GM18907 (cell line): ENCODE measurements at regions not wholly inside any gene's neighbourhood (a gene's known extent, or its start where the extent isn't known, plus 50 kb on each side); places are given as distances from the start of the nearest gene placed in this dataset.
A peak's percentile ranks its signal among the peaks of the same experiment; 100 is the strongest.
"Not testable (repeated sequence)": the region's sequence is repeated elsewhere in the genome, so short reads cannot be mapped to it uniquely, and the experiment has no call there.

Experiments
- ATAC-seq: cut with Tn5 transposase; IDR thresholded peaks from one replicate; pipeline ENCODE4 v1.9.1; 2021; ENCODE audit warnings: mild to moderate bottlenecking, moderate library complexity; ENCODE audit not compliant: unreplicated experiment

- no peak for ATAC-seq
Measured at GRCh38 chr7:94100723-94101345, 96.7 kb upstream of the BET1 start.

GRCh38 chr7:94104301-94104700 is 100.1 kb upstream of the BET1 start:
- ATAC-seq: no peak

- no peak for ATAC-seq
Measured at GRCh38 chr7:94109556-94109955, 105.4 kb upstream of the BET1 start.

DNA sequence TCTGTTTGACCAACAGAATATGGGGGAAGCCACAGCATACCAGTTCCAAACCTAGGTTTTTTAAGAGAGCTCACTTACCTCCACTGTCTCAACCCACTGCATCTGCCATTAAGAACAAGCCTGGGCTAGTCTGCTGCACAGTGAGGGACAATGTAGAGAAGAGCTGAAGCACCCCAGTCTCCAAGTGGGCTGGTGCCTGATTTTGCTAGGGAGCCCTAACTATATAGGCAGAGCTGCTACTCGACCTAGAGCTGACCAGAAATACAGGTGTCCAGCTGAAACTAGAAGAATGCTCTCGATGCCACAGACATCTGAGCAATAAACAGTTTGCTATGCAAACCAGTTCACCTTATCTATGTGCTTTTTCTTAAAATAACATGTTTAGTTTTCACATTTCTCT is 106.9 kb upstream of the BET1 start:
- ATAC-seq: no peak

DNA sequence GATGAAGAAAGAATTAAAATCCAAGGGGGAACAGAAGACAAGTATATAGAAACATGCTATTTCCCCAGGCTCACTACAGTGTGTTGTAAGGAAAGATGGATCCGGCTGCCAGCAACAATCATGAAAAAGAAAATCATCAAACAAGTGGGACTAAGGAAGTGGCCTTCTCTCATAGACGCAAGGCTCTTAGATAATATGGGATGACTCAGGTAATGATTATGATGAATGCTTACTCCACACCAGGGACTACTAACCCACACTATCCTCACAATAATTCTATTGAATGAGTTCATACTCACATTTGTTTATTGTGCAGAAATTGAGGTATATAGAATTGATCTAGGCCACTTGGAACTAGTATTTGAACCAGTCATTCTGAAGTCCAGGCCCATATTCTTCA is 111.2 kb upstream of the BET1 start:
- ATAC-seq: no peak

DNA sequence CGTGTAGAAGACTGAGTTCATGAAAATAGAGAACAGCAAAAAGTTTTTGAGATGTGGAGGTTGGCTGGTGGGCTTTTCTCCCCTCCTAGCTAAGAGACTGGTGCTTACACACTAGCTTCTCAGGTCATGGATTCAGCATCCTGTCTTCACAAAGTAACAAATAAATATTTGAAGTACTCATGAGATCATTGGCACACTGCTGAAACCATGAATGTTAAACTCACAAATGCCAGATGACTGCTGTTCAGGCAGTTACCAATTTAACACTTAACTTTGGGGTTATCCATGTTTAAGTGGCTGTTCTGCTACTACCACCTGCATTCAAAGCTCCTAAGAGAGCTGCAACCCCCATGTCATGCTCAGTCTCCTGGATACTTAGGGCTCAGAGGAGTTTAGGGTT is 119.0 kb upstream of the BET1 start:
- ATAC-seq: no peak

- no peak for ATAC-seq
Measured at GRCh38 chr7:94127026-94127425, 122.9 kb upstream of the BET1 start.

DNA sequence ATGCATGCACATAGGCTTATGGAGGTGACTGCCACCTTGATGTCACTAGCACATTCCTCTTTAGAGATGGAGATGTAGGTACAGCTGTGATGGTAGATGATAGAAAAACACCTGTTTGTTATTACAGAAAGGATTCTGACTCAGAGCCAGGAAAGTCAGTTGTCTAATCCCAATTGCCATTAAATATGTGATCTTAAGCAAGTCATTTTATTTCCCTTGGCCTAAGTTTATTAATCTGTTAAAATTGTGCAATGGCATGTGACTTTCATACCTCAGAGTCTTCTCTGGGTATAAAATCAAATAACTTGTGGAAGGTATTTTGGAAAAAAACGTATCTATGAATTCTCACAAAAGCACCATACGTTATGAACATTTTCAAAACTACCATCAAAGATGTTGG is 123.9 kb upstream of the BET1 start:
- no peak for ATAC-seq

GRCh38 chr7:94129443-94130140 is 125.4 kb upstream of the BET1 start:
- ATAC-seq: no peak

DNA sequence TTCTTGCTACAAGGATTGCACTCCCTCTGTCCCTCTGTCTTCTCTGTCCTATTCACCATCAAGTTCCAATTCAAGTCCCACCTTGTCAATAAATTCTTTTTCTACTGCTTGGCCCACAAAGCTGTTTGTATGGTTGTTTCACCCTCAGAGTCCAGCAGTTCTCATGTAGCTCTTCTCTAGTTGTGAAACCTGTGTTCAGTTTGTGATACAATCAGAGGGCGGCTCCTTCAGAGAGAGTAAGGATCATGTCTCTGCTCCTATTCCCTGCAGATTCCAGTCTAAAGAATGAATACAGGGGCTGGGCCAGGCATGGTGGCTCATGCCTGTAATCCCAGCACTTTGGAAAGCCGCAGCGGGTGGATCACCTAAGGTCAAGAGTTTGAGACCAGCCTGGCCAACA is 126.6 kb upstream of the BET1 start:
- no peak for ATAC-seq

- no peak for ATAC-seq
Measured at GRCh38 chr7:94133460-94133859, 129.3 kb upstream of the BET1 start.

DNA sequence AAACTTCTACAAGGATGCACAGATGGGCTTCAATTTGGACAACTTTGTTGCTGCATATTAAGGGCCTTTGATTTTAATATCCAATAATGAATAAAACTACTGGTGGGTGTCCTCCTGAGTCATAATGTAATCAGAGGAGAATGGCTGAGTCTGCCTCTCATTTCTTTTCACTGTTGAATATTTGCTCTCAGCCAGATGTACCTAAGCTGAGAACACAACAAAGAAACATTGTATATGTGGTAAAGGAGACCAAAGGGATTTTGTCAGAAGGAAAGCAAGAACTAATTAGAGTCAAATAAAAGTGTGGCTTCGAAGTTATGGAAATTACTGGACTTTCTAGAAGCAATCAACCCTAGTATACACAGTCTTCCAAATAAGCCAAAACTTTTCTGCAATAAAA is 131.0 kb upstream of the BET1 start:
- ATAC-seq: no peak

- ATAC-seq: no peak
Measured at GRCh38 chr7:94142281-94142680, 138.1 kb upstream of the BET1 start.

DNA sequence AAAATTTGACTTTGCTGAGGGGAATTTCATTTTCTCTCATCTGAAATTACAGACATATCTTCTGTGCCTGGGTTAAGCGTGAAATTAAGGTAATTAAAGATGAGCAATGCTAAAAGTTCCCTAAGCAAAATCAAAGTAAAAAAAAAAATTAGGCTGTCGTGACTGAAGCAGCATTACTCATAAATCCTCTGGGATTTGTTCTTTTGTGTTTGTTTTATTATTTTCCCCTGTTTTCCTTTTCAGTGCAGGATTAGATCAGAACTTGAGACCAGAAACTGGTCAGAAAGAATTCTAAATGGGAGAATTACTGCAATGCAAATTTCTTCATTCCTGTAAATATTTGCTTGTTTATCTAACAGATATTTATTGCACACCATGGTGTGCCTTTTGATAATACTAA is 141.4 kb upstream of the BET1 start:
- no peak for ATAC-seq

DNA sequence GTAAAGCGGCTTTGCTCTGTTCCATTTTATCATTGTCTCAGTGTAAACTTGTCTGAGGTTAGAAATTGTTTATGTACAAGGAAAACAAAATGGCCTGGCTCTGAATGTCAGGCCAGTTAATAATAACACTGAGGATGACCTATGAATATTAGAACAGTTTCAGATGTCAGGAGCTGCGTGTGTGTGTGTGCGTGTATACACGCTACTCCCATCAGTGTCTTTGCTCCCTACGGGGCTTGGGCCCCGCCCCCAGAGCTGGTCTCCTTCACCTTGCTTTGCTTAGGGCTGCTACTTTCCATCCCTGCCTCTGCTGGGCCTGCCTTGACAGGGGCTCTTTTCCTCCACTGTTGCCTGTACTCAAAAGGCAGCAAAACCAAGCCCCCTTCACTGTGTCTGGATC is 142.3 kb upstream of the BET1 start:
- ATAC-seq: no peak

GRCh38 chr7:94149789-94150545 is 145.8 kb upstream of the BET1 start:
- ATAC-seq: no peak

DNA sequence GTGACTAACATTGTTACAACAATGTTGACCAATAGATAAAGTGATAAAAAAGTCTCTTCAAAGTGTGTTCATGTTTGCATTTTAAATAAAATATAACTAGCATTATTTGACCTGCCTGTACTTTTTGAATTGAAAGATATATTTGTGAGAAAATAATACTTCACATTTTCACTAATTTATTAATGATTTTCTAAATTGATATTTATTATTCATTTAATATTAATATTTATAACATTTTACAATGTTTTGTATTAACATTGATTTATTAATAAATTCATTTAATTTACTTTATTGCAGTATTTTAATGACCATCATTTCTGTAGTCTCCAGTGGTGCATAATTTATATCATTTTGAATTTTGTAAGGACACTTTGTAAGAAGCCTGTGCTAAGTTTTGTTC is 150.0 kb upstream of the BET1 start:
- ATAC-seq: no peak

GRCh38 chr7:94154858-94155257 is 150.7 kb upstream of the BET1 start:
- no peak for ATAC-seq

DNA sequence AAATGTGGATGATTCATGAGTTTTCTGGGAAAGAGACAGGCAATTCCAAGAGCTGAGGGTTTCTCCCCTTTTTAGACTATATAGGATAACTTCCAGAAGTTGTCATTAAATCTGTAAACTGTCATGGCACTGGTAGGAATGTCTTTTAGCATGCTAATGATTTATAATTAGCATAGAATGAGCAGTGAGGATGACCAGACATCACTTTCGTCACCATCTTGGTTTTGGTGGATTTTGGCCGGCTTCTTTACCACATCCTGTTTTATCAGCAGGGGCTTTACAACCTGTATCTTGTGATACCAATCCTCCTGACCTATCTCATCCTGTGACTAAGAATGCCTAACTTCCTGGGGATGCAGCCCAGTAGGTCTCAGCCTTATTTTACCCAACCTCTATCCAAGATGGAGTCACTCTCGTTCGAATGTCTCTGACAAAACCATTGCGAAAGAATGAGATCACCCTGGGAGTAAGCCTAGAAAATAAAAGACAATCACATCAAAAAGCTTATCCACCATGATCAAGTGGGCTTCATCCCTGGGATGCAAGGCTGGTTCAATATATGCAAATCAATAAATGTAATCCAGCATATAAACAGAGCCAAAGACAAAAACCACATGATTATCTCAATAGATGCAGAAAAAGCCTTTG is 153.6 kb upstream of the BET1 start:
- ATAC-seq: not testable (repeated sequence)

DNA sequence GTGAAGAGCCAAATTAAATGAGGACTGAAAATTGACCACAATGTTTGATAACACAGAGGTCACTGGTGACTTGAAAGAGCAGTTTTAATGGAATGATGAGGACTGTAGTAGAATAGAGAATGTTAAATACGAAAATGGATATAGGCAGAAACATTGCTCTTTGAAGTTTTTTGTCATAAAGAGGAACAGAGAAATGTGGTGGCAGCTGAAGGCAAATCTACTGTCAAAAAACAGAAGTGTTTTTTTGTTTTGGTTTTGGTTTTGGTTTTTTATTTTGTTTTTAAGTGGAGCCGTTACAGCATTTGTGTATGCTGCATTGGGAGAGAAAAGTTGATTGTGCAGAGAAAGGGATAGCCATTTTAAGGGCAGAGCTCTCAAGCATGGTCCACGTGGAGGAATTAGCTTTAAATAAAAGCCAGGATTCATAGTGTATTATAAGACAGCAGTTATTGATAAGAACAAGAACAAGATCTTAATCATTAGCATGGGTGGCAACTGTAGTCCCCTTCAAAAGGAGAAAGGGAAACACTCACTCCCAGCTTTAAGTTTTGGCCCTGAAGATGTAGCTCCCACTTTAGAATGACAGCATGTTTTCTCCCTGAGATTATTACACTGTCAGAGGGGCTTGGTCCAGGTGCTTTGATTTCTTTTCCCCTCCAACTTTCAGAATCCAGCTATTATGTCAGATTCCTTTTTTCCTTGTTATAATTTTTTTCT is 156.7 kb upstream of the BET1 start:
- peak; percentile 98 for ATAC-seq

- no peak for ATAC-seq
Measured at GRCh38 chr7:94161476-94161875, 157.3 kb upstream of the BET1 start.
